CD14-positive monocyte (primary cell): ENCODE measurements at regions not wholly inside any gene's neighbourhood (a gene's known extent, or its start where the extent isn't known, plus 50 kb on each side); places are given as distances from the start of the nearest gene placed in this dataset.

Experiments
- DNase-seq, 3 donors: peaks; one replicate each; pipeline ENCODE4 v3.0.0-alpha.2; 2011 to 2022
- H2AFZ ChIP-seq: 2 replicates; pipeline ENCODE4 v1.6.0; 2012; ENCODE audit warnings: mild to moderate bottlenecking, low read depth, low read length, inconsistent platforms; ENCODE audit not compliant: insufficient read depth, poor library complexity, severe bottlenecking
- H3K27ac ChIP-seq, 2 donors: 1 replicate in 1 of 2; 2 replicates in 1 of 2; pipeline ENCODE4 v1.5.1; 2012 to 2013; ENCODE audit warnings: low read length in 2 of 2, control low read depth in 1 of 2, inconsistent platforms in 1 of 2, low read depth in 1 of 2, mild to moderate bottlenecking in 1 of 2
- H3K27me3 ChIP-seq, 2 donors: one replicate each; pipeline versions ENCODE4 v1.6.0 to v1.6.1; 2011 to 2013; ENCODE audit warnings: low read length in 2 of 2; ENCODE audit not compliant: control insufficient read depth in 2 of 2, insufficient read depth in 2 of 2
- H3K36me3 ChIP-seq, 2 donors: replicated peaks in 1 of 2; 1 replicate in 1 of 2; 2 replicates in 1 of 2; pipeline versions ENCODE4 v1.5.1 to v1.6.1; 2012 to 2013; ENCODE audit warnings: low read length in 2 of 2, control low read depth in 1 of 2, inconsistent platforms in 1 of 2, mild to moderate bottlenecking in 1 of 2; ENCODE audit not compliant: insufficient read depth in 2 of 2, control insufficient read depth in 1 of 2
- H3K4me1 ChIP-seq, 2 donors: 1 replicate in 1 of 2; 2 replicates in 1 of 2; pipeline versions ENCODE4 v1.5.1 to v1.6.1; 2012 to 2013; ENCODE audit warnings: low read length in 2 of 2, control low read depth in 1 of 2, inconsistent platforms in 1 of 2, mild to moderate bottlenecking in 1 of 2, moderate library complexity in 1 of 2; ENCODE audit not compliant: insufficient read depth in 2 of 2, control insufficient read depth in 1 of 2
- H3K4me2 ChIP-seq: replicated peaks from 2 replicates; pipeline ENCODE3; 2012; ENCODE audit warnings: low read length, moderate library complexity, mild to moderate bottlenecking; ENCODE audit not compliant: poor library complexity, severe bottlenecking; ENCODE audit errors: extremely low read depth
- H3K4me3 ChIP-seq, 3 experiments: fragments of 200-600 bp in 1 of 3; sonication (generic) in 1 of 3; replicated peaks in 1 of 3; 1 replicate in 2 of 3; 2 replicates in 1 of 3; pipeline ENCODE4 v1.5.1; 2011 to 2013; ENCODE audit warnings: low read length in 3 of 3, mild to moderate bottlenecking in 3 of 3, control low read depth in 2 of 3, low read depth in 2 of 3, inconsistent platforms in 1 of 3, moderate library complexity in 1 of 3
- H3K79me2 ChIP-seq: 2 replicates; pipeline ENCODE4 v1.6.0; 2012; ENCODE audit warnings: mild to moderate bottlenecking, control low read depth, inconsistent platforms, low read length, moderate library complexity; ENCODE audit not compliant: insufficient read depth
- H3K9ac ChIP-seq: 2 replicates; pipeline ENCODE4 v1.6.0; 2017; ENCODE audit warnings: low read length, mild to moderate bottlenecking; ENCODE audit not compliant: insufficient read depth, poor library complexity, severe bottlenecking
- H3K9me3 ChIP-seq, 2 donors: replicated peaks in 1 of 2; 1 replicate in 1 of 2; 2 replicates in 1 of 2; pipeline versions ENCODE4 v1.5.1 to v1.6.1; 2012 to 2013; ENCODE audit warnings: low read length in 2 of 2, control low read depth in 1 of 2; ENCODE audit not compliant: control insufficient read depth in 1 of 2, insufficient read depth in 1 of 2
- H4K20me1 ChIP-seq: 2 replicates; pipeline ENCODE4 v1.6.0; 2012; ENCODE audit warnings: mild to moderate bottlenecking, low read length, control low read depth, moderate library complexity; ENCODE audit not compliant: insufficient read depth
- H3K27ac Mint-ChIP-seq, 7 donors: one replicate each; pipeline ENCODE4 v1.8.0; 2020; ENCODE audit warnings: mild to moderate bottlenecking in 7 of 7, mixed read lengths in 7 of 7, moderate library complexity in 6 of 7, inconsistent platforms in 2 of 7
- H3K27me3 Mint-ChIP-seq, 3 donors: one replicate each; pipeline ENCODE4 v1.8.0; 2021 to 2022; ENCODE audit warnings: low read depth in 3 of 3, mild to moderate bottlenecking in 3 of 3, mixed read lengths in 3 of 3, moderate library complexity in 3 of 3, inconsistent platforms in 1 of 3
- H3K36me3 Mint-ChIP-seq, 2 donors: one replicate each; pipeline ENCODE4 v1.8.0; 2020; ENCODE audit warnings: mixed read lengths in 2 of 2, inconsistent platforms in 1 of 2, mild to moderate bottlenecking in 1 of 2
- H3K4me1 Mint-ChIP-seq: one replicate; pipeline ENCODE4 v1.8.0; 2020; ENCODE audit warnings: mild to moderate bottlenecking, mixed read lengths
- H3K4me3 Mint-ChIP-seq, 2 donors: one replicate each; pipeline ENCODE4 v1.8.0; 2020; ENCODE audit warnings: mild to moderate bottlenecking in 2 of 2, mixed read lengths in 2 of 2, moderate library complexity in 1 of 2
- H3K9me3 Mint-ChIP-seq, 7 donors: one replicate each; pipeline ENCODE4 v1.8.0; 2020 to 2022; ENCODE audit warnings: mixed read lengths in 7 of 7, mild to moderate bottlenecking in 6 of 7, moderate library complexity in 6 of 7, inconsistent platforms in 2 of 7
- CTCF ChIP-seq: fragments of 200-600 bp; IDR thresholded peaks from one replicate; pipeline ENCODE4 v1.8.0; 2022; ENCODE audit warnings: antibody characterized with exemption, mild to moderate bottlenecking
- WGBS: methylation state at CpG from one replicate; pipeline ENCODE4 v1.1.5; 2013; ENCODE audit warnings: missing lambda C conversion rate; ENCODE audit not compliant: insufficient coverage; 5-methylcytosine and 5-hydroxymethylcytosine counted together
- intact Hi-C, 2 donors: fragments of 100-400 bp; cut with micrococcal nuclease; formaldehyde crosslinking; loops; one replicate each; pipeline versions ENCODE4 v1.15.0 to v1.15.1; 2023

GRCh38 chr2:5528706-5529105, 163.5 kb upstream of the SOX11 start:
- Histone ChIP-seq H3K4me2 (no peak overlapping the region), H3K79me2 (no peaks in the 10 kb centered on the region), H3K9me3 (peaks cover 0 to 4% of the 10 kb centered on the region in 2 donors), H3K9ac (no peak overlapping the region), H3K4me1 (no peaks in the 10 kb centered on the region), H3K4me3 (no peak overlapping the region), H3K27me3 (no peaks in the 10 kb centered on the region), H4K20me1 (no peaks in the 10 kb centered on the region), H2AFZ (no peak overlapping the region), H3K27ac (no peak overlapping the region), H3K36me3 (no peaks in the 10 kb centered on the region)
- H3K4me1 Mint-ChIP-seq: no peaks in the 10 kb centered on the region
- H3K36me3 Mint-ChIP-seq: no peaks in the 10 kb centered on the region
- H3K4me3 Mint-ChIP-seq: no peak overlapping the region
- H3K27me3 Mint-ChIP-seq: peaks cover 0 to 3% (median 2%) of the 10 kb centered on the region in 3 donors
- peak overlapping the region in 1 of 7 donors; percentile 54 for H3K27ac Mint-ChIP-seq
- DNase-seq: no peak
- WGBS: 86% methylated on average over 8 of the region's 8 CpGs
- intact Hi-C loops: no loop called here
- no peak for TF ChIP-seq CTCF
- H3K9me3 Mint-ChIP-seq: peaks cover 0 to 12% (median 0%) of the 10 kb centered on the region in 7 donors

DNA sequence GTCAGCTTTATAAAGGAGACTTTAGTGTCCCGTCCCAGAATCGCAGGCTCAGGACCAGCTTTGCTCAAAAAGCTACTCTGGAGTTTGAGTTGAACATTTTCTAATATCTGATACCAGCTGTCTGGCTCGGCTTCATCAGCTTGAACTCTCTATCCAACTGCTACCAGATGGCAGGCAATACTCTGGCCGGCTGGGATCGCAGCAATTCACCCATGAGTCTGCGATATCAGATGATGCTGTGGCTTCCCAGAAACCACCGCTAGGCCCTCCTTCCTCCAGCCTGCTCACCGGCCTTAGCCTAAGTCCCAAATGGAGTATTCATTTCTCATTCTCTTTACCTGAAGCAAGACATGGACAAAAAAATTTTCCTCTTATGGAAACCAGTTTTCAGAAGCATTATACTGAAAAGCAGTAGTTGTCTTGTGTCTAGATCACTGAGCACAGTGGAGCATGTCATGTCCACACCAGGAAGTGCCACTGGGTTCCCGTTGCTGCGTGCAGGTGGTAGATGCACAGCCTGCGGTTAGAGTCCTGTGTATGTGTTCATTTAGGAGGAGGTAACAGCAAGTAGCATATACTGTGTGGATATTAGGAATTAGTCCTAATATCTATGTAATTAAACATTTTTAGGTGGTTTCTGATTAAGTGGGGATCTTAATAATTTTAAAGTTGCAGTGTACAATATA, 162.0 kb upstream of the SOX11 start:
- intact Hi-C loops: no loop called here
- Histone ChIP-seq H2AFZ (no peak overlapping the region), H3K4me1 (no peaks in the 10 kb centered on the region), H3K4me3 (no peak overlapping the region), H3K79me2 (no peaks in the 10 kb centered on the region), H3K4me2 (no peak overlapping the region), H4K20me1 (no peaks in the 10 kb centered on the region), H3K36me3 (no peaks in the 10 kb centered on the region), H3K27ac (no peak overlapping the region), H3K9ac (no peak overlapping the region), H3K27me3 (no peaks in the 10 kb centered on the region), H3K9me3 (peaks cover 0 to 4% of the 10 kb centered on the region in 2 donors)
- Mint-ChIP-seq H3K27ac (no peak overlapping the region), H3K36me3 (no peaks in the 10 kb centered on the region), H3K27me3 (peaks cover 0 to 4% (median 3%) of the 10 kb centered on the region in 3 donors), H3K4me1 (no peaks in the 10 kb centered on the region), H3K9me3 (peaks cover 0 to 15% (median 2%) of the 10 kb centered on the region in 7 donors), H3K4me3 (no peak overlapping the region)
- TF ChIP-seq CTCF: no peak
- WGBS: 85% methylated on average over 7 of the region's 11 CpGs
- no peak for DNase-seq
